WERI-Rb-1 (cell line): ENCODE measurements at regions not wholly inside any gene's neighbourhood (a gene's known extent, or its start where the extent isn't known, plus 50 kb on each side); places are given as distances from the start of the nearest gene placed in this dataset.

ENCODE experiments used
- DNase-seq: peaks from one replicate; pipeline ENCODE4 v3.0.0-alpha.2; 2020
- H3K27ac ChIP-seq: fragments of 250-450 bp; sonication (Bioruptor Pico); 2 replicates; pipeline ENCODE4 v1.5.1; 2020; ENCODE audit warnings: mild to moderate bottlenecking, moderate library complexity
- H3K27me3 ChIP-seq: fragments of 250-450 bp; sonication (Bioruptor Pico); 2 replicates; pipeline ENCODE4 v1.5.1; 2021; ENCODE audit warnings: mild to moderate bottlenecking, low read depth, moderate library complexity; ENCODE audit not compliant: insufficient read depth, severe bottlenecking
- H3K36me3 ChIP-seq: fragments of 250-450 bp; sonication (Bioruptor Pico); 2 replicates; pipeline ENCODE4 v1.5.1; 2020; ENCODE audit warnings: mild to moderate bottlenecking, moderate library complexity
- H3K4me3 ChIP-seq: 2 replicates; pipeline ENCODE4 v1.5.1; 2011; ENCODE audit warnings: low read depth, mild to moderate bottlenecking, control low read depth, low read length
- H3K9me3 ChIP-seq: fragments of 250-450 bp; sonication (Bioruptor Pico); 2 replicates; pipeline ENCODE4 v1.5.1; 2021; ENCODE audit warnings: mild to moderate bottlenecking, moderate library complexity; ENCODE audit not compliant: severe bottlenecking
- CTCF ChIP-seq: IDR thresholded peaks from 2 replicates; pipeline ENCODE4 v1.5.1; 2011; ENCODE audit warnings: low read depth, mild to moderate bottlenecking, control low read depth, inconsistent platforms, low read length

- no peak for DNase-seq
- TF ChIP-seq CTCF: no peak
- H3K9me3 ChIP-seq: no peaks in the 10 kb centered on the region
- H3K4me3 ChIP-seq: no peak overlapping the region
- H3K27me3 ChIP-seq: no peaks in the 10 kb centered on the region
- no peaks in the 10 kb centered on the region for H3K36me3 ChIP-seq
- no peak overlapping the region for H3K27ac ChIP-seq
Measured at GRCh38 chr6:92132457-92132856, 1286.9 kb downstream of the EPHA7 start.

GRCh38 chr6:92130944-92131343 is 1288.4 kb downstream of the EPHA7 start:
- Histone ChIP-seq H3K27ac (no peak overlapping the region), H3K27me3 (no peaks in the 10 kb centered on the region), H3K4me3 (no peak overlapping the region), H3K9me3 (no peaks in the 10 kb centered on the region), H3K36me3 (no peaks in the 10 kb centered on the region)
- no peak for TF ChIP-seq CTCF
- DNase-seq: no peak

GRCh38 chr6:92126983-92127382 is 1292.4 kb downstream of the EPHA7 start:
- no peak for TF ChIP-seq CTCF
- DNase-seq: no peak
- Histone ChIP-seq H3K27me3 (no peaks in the 10 kb centered on the region), H3K36me3 (no peaks in the 10 kb centered on the region), H3K4me3 (no peak overlapping the region), H3K9me3 (no peaks in the 10 kb centered on the region), H3K27ac (no peak overlapping the region)

GRCh38 chr6:92126088-92126487 is 1293.3 kb downstream of the EPHA7 start:
- Histone ChIP-seq H3K9me3 (no peaks in the 10 kb centered on the region), H3K27me3 (no peaks in the 10 kb centered on the region), H3K4me3 (no peak overlapping the region), H3K27ac (no peak overlapping the region), H3K36me3 (no peaks in the 10 kb centered on the region)
- no peak for DNase-seq
- no peak for TF ChIP-seq CTCF

GRCh38 chr6:92125681-92126080 is 1293.7 kb downstream of the EPHA7 start:
- H3K36me3 ChIP-seq: no peaks in the 10 kb centered on the region
- no peak overlapping the region for H3K4me3 ChIP-seq
- DNase-seq: no peak
- no peak for TF ChIP-seq CTCF
- no peak overlapping the region for H3K27ac ChIP-seq
- no peaks in the 10 kb centered on the region for H3K9me3 ChIP-seq
- no peaks in the 10 kb centered on the region for H3K27me3 ChIP-seq

GRCh38 chr6:92124200-92124651 is 1295.1 kb downstream of the EPHA7 start:
- Histone ChIP-seq H3K27ac (no peak overlapping the region), H3K9me3 (no peaks in the 10 kb centered on the region), H3K27me3 (no peaks in the 10 kb centered on the region), H3K4me3 (no peak overlapping the region), H3K36me3 (no peaks in the 10 kb centered on the region)
- no peak for TF ChIP-seq CTCF
- no peak for DNase-seq
